Endothelial cell of umbilical vein (primary cell): ENCODE measurements at regions not wholly inside any gene's neighbourhood (a gene's known extent, or its start where the extent isn't known, plus 50 kb on each side); places are given as distances from the start of the nearest gene placed in this dataset.

ENCODE experiments used
- BruUV-seq: library from RNA; stranded (reverse); fragments of 400-500 nt; replicated peaks from 2 replicates; lab custom pipeline; 2021; lab: Mats Ljungman, UMichigan
- CTCF ChIA-PET: fragments of 300-600, 350-600 bp; sonication (Branson Sonifier 250); formaldehyde crosslinking; loops from one replicate; lab custom pipeline; 2021; ENCODE audit warnings: antibody characterized with exemption, inconsistent platforms; lab: Charles Lee
- POLR2A ChIA-PET: fragments of 300-600, 350-600 bp; sonication (Branson Sonifier 250); formaldehyde crosslinking; loops from one replicate; lab custom pipeline; 2021; ENCODE audit warnings: antibody characterized with exemption, inconsistent platforms; lab: Charles Lee
- DNase-seq: peaks from one replicate; pipeline ENCODE4 v3.0.0-alpha.2; 2011; ENCODE audit warnings: low read depth, low spot score
- FAIRE-seq: peaks from 2 replicates; lab custom pipeline; 2011; peaks lifted over from hg19 to GRCh38; lab: Jason Lieb, UNC
- H2AFZ ChIP-seq: 2 replicates; pipeline ENCODE4 v1.6.0; 2012; ENCODE audit warnings: low read depth, low read length, control low read depth, inconsistent platforms
- H3K27ac ChIP-seq: 2 replicates; pipeline ENCODE4 v1.5.1; 2011; ENCODE audit warnings: low read depth, mild to moderate bottlenecking, control low read depth, low read length, moderate library complexity; ENCODE audit not compliant: insufficient read depth
- H3K27me3 ChIP-seq, 2 experiments: 2 replicates each; pipeline versions ENCODE4 v1.6.0 to v1.6.1; 2011; ENCODE audit warnings: low read length in 2 of 2, mixed read lengths in 1 of 2; ENCODE audit not compliant: control insufficient read depth in 2 of 2, insufficient read depth in 2 of 2
- H3K36me3 ChIP-seq, 2 experiments: 2 replicates in 1 of 2; 3 replicates in 1 of 2; pipeline ENCODE4 v1.5.1; 2011; ENCODE audit warnings: low read length in 2 of 2, mild to moderate bottlenecking in 1 of 2, moderate library complexity in 1 of 2; ENCODE audit not compliant: control insufficient read depth in 2 of 2, insufficient read depth in 2 of 2; ENCODE audit errors: extremely low read depth in 1 of 2
- H3K4me1 ChIP-seq: 3 replicates; pipeline ENCODE4 v1.5.1; 2011; ENCODE audit warnings: mild to moderate bottlenecking, low read length; ENCODE audit not compliant: control insufficient read depth, insufficient read depth; ENCODE audit errors: extremely low read depth
- H3K4me2 ChIP-seq: 2 replicates; pipeline ENCODE4 v1.6.1; 2011; ENCODE audit warnings: low read length, control low read depth, mixed read lengths; ENCODE audit not compliant: insufficient read depth
- H3K4me3 ChIP-seq, 3 experiments: fragments of 200-600 bp in 1 of 3; sonication (generic), shearing (Covaris generic) in 1 of 3; replicated peaks in 1 of 3; 2 replicates each; pipeline ENCODE4 v1.5.1; 2011 to 2016; ENCODE audit warnings: control low read depth in 3 of 3, low read length in 3 of 3, mild to moderate bottlenecking in 2 of 3, inconsistent platforms in 1 of 3, low read depth in 1 of 3, moderate library complexity in 1 of 3; ENCODE audit not compliant: insufficient read depth in 1 of 3
- H3K79me2 ChIP-seq: 2 replicates; pipeline ENCODE4 v1.6.0; 2012; ENCODE audit warnings: low read length, inconsistent platforms; ENCODE audit not compliant: control insufficient read depth, insufficient read depth
- H3K9ac ChIP-seq: replicated peaks from 2 replicates; pipeline ENCODE3; 2011; ENCODE audit warnings: low read length, control low read depth; ENCODE audit not compliant: insufficient read depth; ENCODE audit errors: extremely low read depth
- H3K9me1 ChIP-seq: replicated peaks from 3 replicates; pipeline ENCODE4 v1.6.0; 2011; ENCODE audit warnings: mild to moderate bottlenecking, low read length; ENCODE audit not compliant: control insufficient read depth, insufficient read depth; ENCODE audit errors: extremely low read depth
- H3K9me3 ChIP-seq: replicated peaks from 2 replicates; pipeline ENCODE4 v1.5.1; 2012; ENCODE audit warnings: low read length, inconsistent platforms; ENCODE audit not compliant: control insufficient read depth, insufficient read depth
- H4K20me1 ChIP-seq: replicated peaks from 2 replicates; pipeline ENCODE3; 2011; ENCODE audit warnings: mild to moderate bottlenecking, low read length; ENCODE audit not compliant: control insufficient read depth, insufficient read depth; ENCODE audit errors: extremely low read depth
- EZH2 ChIP-seq: IDR thresholded peaks from 2 replicates; pipeline ENCODE4 v1.6.1; 2012; ENCODE audit warnings: borderline replicate concordance, low read depth, mild to moderate bottlenecking, moderate library complexity, low read length, inconsistent platforms; ENCODE audit not compliant: severe bottlenecking
- FOS ChIP-seq: IDR thresholded peaks from 2 replicates; pipeline ENCODE4 v1.6.1; 2011; ENCODE audit warnings: mild to moderate bottlenecking, low read length, moderate library complexity, borderline replicate concordance; ENCODE audit not compliant: insufficient read depth
- GATA2 ChIP-seq: IDR thresholded peaks from 2 replicates; pipeline ENCODE4 v1.7.0; 2011; ENCODE audit warnings: low read depth, mild to moderate bottlenecking, moderate library complexity, mixed read lengths, low read length; ENCODE audit not compliant: insufficient read length, insufficient read depth
- JUN ChIP-seq: IDR thresholded peaks from 2 replicates; pipeline ENCODE4 v1.6.1; 2011; ENCODE audit warnings: borderline replicate concordance, low read depth; ENCODE audit not compliant: insufficient read length, insufficient read depth
- MYC ChIP-seq: IDR thresholded peaks from one replicate; pipeline ENCODE4 v1.6.1; 2011; ENCODE audit warnings: mild to moderate bottlenecking, low read depth, low read length
- POLR2AphosphoS5 ChIP-seq: IDR thresholded peaks from 2 replicates; pipeline ENCODE4 v1.6.1; 2012; ENCODE audit warnings: low read depth, mild to moderate bottlenecking, control low read depth, low read length, moderate library complexity; ENCODE audit not compliant: insufficient read depth
- dilution Hi-C: fragments of 300-500 bp; cut with MboI; formaldehyde crosslinking; loops from one replicate; pipeline ENCODE4 v1.15.0; 2019; ENCODE audit warnings: low sequenced_read_pairs; ENCODE audit not compliant: extremely low pct_ligation_motif_present
- intact Hi-C: fragments of 100-400 bp; cut with micrococcal nuclease; formaldehyde crosslinking; loops from one replicate; pipeline ENCODE4 v1.10.0; 2022

DNA sequence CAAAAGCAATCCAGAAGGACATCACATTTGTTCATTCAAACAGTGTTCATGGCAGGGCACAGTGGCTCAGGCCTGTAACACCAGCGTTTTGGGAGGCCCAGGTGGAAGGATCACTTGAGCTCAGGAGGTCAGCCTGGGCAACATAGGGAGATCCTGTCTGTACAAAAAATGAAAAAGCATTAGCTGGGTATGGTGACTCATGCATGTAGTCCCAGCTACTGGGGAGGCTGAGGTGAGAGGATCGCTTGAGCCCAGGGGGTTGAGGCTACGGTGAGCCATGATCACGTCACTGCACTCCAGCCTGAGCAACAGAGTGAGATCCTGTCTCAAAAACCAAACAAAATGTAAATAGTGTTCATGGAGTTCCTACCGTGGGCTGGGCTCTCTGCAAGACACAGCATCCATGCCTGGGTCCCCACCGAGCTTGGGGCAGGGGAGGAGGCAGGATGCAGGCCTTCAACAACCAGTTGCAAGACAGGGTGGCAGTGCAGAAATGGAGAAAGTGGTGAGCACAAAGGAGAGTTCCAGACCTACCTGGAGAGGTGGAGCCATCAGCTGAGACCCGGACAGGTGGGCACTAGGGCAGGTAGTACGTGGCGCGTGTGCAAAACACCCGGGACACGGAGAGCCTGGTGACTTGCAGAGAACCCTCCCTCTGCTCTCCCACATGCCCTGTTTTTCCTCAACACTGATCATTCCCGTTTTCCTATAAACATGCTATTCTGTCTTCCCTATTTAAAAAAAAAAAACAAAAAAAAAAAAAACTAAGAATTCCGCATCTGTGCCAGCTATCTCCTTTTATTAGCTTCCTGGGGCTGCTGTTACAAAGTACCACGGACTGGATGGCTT is 138.9 kb downstream of the TOMM20 start:
- intact Hi-C loops (no loop called here), dilution Hi-C loops (loop anchor here (25.0 kb wide), 1 partner anchor 377 kb away; the partner anchor contains the start of gene IRF2BP2)
- no peak for FAIRE-seq
- Histone ChIP-seq H3K27ac (no peak overlapping the region), H3K79me2 (no peaks in the 10 kb centered on the region), H3K9me1 (no peaks in the 10 kb centered on the region), H2AFZ (no peak overlapping the region), H4K20me1 (no peaks in the 10 kb centered on the region), H3K27me3 (no peaks in the 10 kb centered on the region), H3K4me3 (no peak overlapping the region), H3K36me3 (no peaks in the 10 kb centered on the region), H3K4me2 (no peak overlapping the region), H3K4me1 (peaks cover 33% of the 10 kb centered on the region), H3K9ac (no peak overlapping the region), H3K9me3 (no peaks in the 10 kb centered on the region)
- DNase-seq: no peak
- no TSS peak for BruUV-seq
- ChIA-PET POLR2A (no interaction called here), CTCF (interaction anchor here (1.4 kb wide), 1 partner anchor 90 kb away, joined by 4 read pairs; no protein-coding TSS in a partner anchor)
- no peak for TF ChIP-seq POLR2AphosphoS5
- TF ChIP-seq JUN: no peak
- TF ChIP-seq FOS: no peak
- TF ChIP-seq EZH2: no peak
- no peak for TF ChIP-seq MYC
- no peak for TF ChIP-seq GATA2

DNA sequence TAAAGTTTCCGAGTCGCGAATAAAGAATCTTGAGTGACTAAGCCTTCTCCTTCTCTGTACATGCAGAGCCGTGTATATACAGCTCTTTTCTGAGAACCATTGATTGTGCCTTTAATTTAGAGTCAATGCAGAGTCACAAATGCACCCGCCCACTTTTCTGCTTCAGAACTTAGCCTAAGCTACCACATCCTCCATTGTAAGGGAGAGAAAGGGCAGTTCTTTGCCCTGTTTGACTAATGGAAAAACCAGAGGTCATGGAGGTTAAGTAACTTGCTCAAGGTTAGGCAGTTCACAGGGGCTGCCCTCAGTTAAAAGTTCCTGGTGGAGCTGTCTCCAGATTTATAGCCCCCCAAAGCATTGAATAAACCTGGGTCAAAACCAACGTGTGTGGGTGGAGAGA is 139.6 kb downstream of the TOMM20 start:
- H4K20me1 ChIP-seq: no peaks in the 10 kb centered on the region
- H3K9me3 ChIP-seq: no peaks in the 10 kb centered on the region
- POLR2A ChIA-PET: no interaction called here
- no peak overlapping the region for H3K4me2 ChIP-seq
- CTCF ChIA-PET: interaction anchor here (1.4 kb wide), 1 partner anchor 90 kb away, joined by 4 read pairs; no protein-coding TSS in a partner anchor
- H3K9ac ChIP-seq: no peak overlapping the region
- peaks cover 37% of the 10 kb centered on the region for H3K4me1 ChIP-seq
- no peaks in the 10 kb centered on the region for H3K9me1 ChIP-seq
- no peak overlapping the region for H2AFZ ChIP-seq
- DNase-seq (no peak), FAIRE-seq (no peak)
- H3K79me2 ChIP-seq: no peaks in the 10 kb centered on the region
- H3K4me3 ChIP-seq: no peak overlapping the region
- no TSS peak for BruUV-seq
- dilution Hi-C loops: loop anchor here (25.0 kb wide), 1 partner anchor 377 kb away; the partner anchor contains the start of gene IRF2BP2
- intact Hi-C loops: no loop called here
- TF ChIP-seq POLR2AphosphoS5 (no peak), FOS (no peak), GATA2 (no peak)
- no peaks in the 10 kb centered on the region for H3K36me3 ChIP-seq
- no peaks in the 10 kb centered on the region for H3K27me3 ChIP-seq
- H3K27ac ChIP-seq: no peak overlapping the region
